Endothelial cell (in vitro differentiated cells): ENCODE measurements at regions not wholly inside any gene's neighbourhood (a gene's known extent, or its start where the extent isn't known, plus 50 kb on each side); places are given as distances from the start of the nearest gene placed in this dataset.

Experiments
- DNase-seq: peaks from one replicate; pipeline ENCODE4 v3.0.0; 2021; ENCODE audit warnings: low spot score
- H3K27ac Mint-ChIP-seq: one replicate; pipeline ENCODE4 v1.8.0; 2021; ENCODE audit warnings: mixed read lengths, inconsistent platforms; ENCODE audit not compliant: unreplicated experiment
- H3K27me3 Mint-ChIP-seq: one replicate; pipeline ENCODE4 v1.8.0; 2021; ENCODE audit warnings: mild to moderate bottlenecking, moderate library complexity, mixed read lengths, inconsistent platforms; ENCODE audit not compliant: unreplicated experiment
- H3K36me3 Mint-ChIP-seq: one replicate; pipeline ENCODE4 v1.8.0; 2021; ENCODE audit warnings: mild to moderate bottlenecking, low read depth, mixed read lengths, inconsistent platforms; ENCODE audit not compliant: unreplicated experiment
- H3K4me1 Mint-ChIP-seq: one replicate; pipeline ENCODE4 v1.8.0; 2021; ENCODE audit warnings: mild to moderate bottlenecking, mixed read lengths, inconsistent platforms; ENCODE audit not compliant: unreplicated experiment
- H3K4me3 Mint-ChIP-seq: one replicate; pipeline ENCODE4 v1.8.0; 2021; ENCODE audit warnings: mild to moderate bottlenecking, mixed read lengths, inconsistent platforms; ENCODE audit not compliant: unreplicated experiment
- H3K9me3 Mint-ChIP-seq: one replicate; pipeline ENCODE4 v1.8.0; 2021; ENCODE audit warnings: mixed read lengths, inconsistent platforms; ENCODE audit not compliant: unreplicated experiment
- CTCF ChIP-seq: fragments of 200-600 bp; sonication (generic); IDR thresholded peaks from one replicate; pipeline ENCODE4 v1.5.0; 2021; ENCODE audit warnings: antibody characterized with exemption; ENCODE audit not compliant: unreplicated experiment

DNA sequence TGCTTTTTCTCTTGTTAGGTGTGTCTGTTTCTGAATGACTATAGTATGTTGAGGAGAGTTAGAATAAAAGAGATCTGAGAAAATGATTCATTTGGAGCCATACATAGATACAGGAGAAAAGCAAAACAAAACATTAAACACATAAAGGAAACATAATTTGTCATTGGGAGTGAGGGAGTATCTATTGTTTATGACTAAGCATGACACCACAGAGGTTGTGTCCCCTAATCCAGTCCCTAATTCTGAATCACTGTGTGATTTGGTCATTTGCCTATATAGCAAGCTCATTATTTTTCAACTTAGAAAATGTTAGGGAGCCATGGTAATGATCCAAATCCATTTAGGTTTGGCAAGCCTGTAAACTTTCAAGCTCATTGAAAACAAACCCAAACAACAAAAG lies 132.3 kb upstream of the BMPER start:
- Mint-ChIP-seq H3K27ac (no peak overlapping the region), H3K9me3 (no peaks in the 10 kb centered on the region), H3K4me3 (no peak overlapping the region), H3K4me1 (no peaks in the 10 kb centered on the region), H3K36me3 (no peaks in the 10 kb centered on the region), H3K27me3 (no peaks in the 10 kb centered on the region)
- TF ChIP-seq CTCF, result no peak
- no peak for DNase-seq

GRCh38 chr7:33774762-33775523 lies 130.4 kb upstream of the BMPER start:
- Mint-ChIP-seq H3K4me1 (no peaks in the 10 kb centered on the region), H3K36me3 (no peaks in the 10 kb centered on the region), H3K4me3 (no peak overlapping the region), H3K27ac (no peak overlapping the region), H3K9me3 (no peaks in the 10 kb centered on the region), H3K27me3 (no peaks in the 10 kb centered on the region)
- TF ChIP-seq CTCF, result no peak
- DNase-seq, result no peak

GRCh38 chr7:33775790-33776189 lies 129.5 kb upstream of the BMPER start:
- Mint-ChIP-seq H3K9me3 (no peaks in the 10 kb centered on the region), H3K4me1 (no peaks in the 10 kb centered on the region), H3K4me3 (no peak overlapping the region), H3K36me3 (no peaks in the 10 kb centered on the region), H3K27ac (no peak overlapping the region), H3K27me3 (peaks cover 2% of the 10 kb centered on the region)
- no peak for DNase-seq
- TF ChIP-seq CTCF, result no peak

GRCh38 chr7:33776788-33777187 lies 128.6 kb upstream of the BMPER start:
- H3K9me3 Mint-ChIP-seq, result no peaks in the 10 kb centered on the region
- H3K36me3 Mint-ChIP-seq, result no peaks in the 10 kb centered on the region
- no peaks in the 10 kb centered on the region for H3K4me1 Mint-ChIP-seq
- no peak overlapping the region for H3K27ac Mint-ChIP-seq
- DNase-seq, result no peak
- TF ChIP-seq CTCF, result no peak
- H3K4me3 Mint-ChIP-seq, result no peak overlapping the region
- H3K27me3 Mint-ChIP-seq, result peaks cover 2% of the 10 kb centered on the region

GRCh38 chr7:33778195-33778594 lies 127.1 kb upstream of the BMPER start:
- Mint-ChIP-seq H3K36me3 (no peaks in the 10 kb centered on the region), H3K4me1 (peaks cover 9% of the 10 kb centered on the region), H3K9me3 (no peaks in the 10 kb centered on the region), H3K4me3 (no peak overlapping the region), H3K27me3 (peaks cover 2% of the 10 kb centered on the region), H3K27ac (no peak overlapping the region)
- no peak for DNase-seq
- no peak for TF ChIP-seq CTCF
